ENCODE measurements at regions not wholly inside any gene's neighbourhood (a gene's known extent, or its start where the extent isn't known, plus 50 kb on each side); places are given as distances from the start of the nearest gene placed in this dataset.

GRCh38 chr1:9447215-9447960 lies 91.9 kb upstream of the SLC25A33 start:
- H3K4me3 ChIP-seq: no peak overlapping the region
- no peak for TF ChIP-seq POLR2A (IDR thresholded peaks at IDR 0.05)
- TF ChIP-seq, protein P1, sequence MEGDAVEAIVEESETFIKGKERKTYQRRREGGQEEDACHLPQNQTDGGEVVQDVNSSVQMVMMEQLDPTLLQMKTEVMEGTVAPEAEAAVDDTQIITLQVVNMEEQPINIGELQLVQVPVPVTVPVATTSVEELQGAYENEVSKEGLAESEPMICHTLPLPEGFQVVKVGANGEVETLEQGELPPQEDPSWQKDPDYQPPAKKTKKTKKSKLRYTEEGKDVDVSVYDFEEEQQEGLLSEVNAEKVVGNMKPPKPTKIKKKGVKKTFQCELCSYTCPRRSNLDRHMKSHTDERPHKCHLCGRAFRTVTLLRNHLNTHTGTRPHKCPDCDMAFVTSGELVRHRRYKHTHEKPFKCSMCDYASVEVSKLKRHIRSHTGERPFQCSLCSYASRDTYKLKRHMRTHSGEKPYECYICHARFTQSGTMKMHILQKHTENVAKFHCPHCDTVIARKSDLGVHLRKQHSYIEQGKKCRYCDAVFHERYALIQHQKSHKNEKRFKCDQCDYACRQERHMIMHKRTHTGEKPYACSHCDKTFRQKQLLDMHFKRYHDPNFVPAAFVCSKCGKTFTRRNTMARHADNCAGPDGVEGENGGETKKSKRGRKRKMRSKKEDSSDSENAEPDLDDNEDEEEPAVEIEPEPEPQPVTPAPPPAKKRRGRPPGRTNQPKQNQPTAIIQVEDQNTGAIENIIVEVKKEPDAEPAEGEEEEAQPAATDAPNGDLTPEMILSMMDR (IDR thresholded peaks at IDR 0.05): no peak
- TF ChIP-seq POLR2AphosphoS5 (IDR thresholded peaks at IDR 0.05): no peak
- TF ChIP-seq EP300 (IDR thresholded peaks at IDR 0.05; ENCODE audit: low read depth): no peak
- H3K27me3 ChIP-seq: no peaks in the 10 kb centered on the region
- no peaks in the 10 kb centered on the region for H3K36me3 ChIP-seq
- in situ Hi-C loops (cut with MboI; ENCODE audit: low pct_ligation_motif_present in 1 of 4, low pct_unique_long_range_greater_than_20kb in 1 of 4, low sequenced_read_pairs in 3 of 4): no loop called here
- intact Hi-C loops (cut with DNase I; ENCODE audit: low total_unique reads): no loop called here
- H3K27ac ChIP-seq: no peak overlapping the region
- peaks cover 0 to 10% (median 5%) of the 10 kb centered on the region in 4 donors for H3K4me1 ChIP-seq
- no peaks in the 10 kb centered on the region for H3K9me3 ChIP-seq
- DNase-seq: no peak
- WGBS, 2 donors (ENCODE audit: low coverage in 1 of 2): 88 to 93% methylated on average over 5 to 18 of the region's 18 CpGs

- H3K27me3 ChIP-seq: no peaks in the 10 kb centered on the region
- H3K4me3 ChIP-seq: no peak overlapping the region
- peak overlapping the region in 1 of 4 donors; percentile 42 for H3K27ac ChIP-seq
- no peak for DNase-seq
- TF ChIP-seq POLR2A (IDR thresholded peaks at IDR 0.05): no peak
- TF ChIP-seq, protein P1 (IDR thresholded peaks at IDR 0.05): peak in 3 of 5 experiments; percentile 23 to 31 (median 26)
- no peaks in the 10 kb centered on the region for H3K9me3 ChIP-seq
- WGBS, 2 donors (ENCODE audit: low coverage in 1 of 2): 62% methylated on average over 4 to 15 of the region's 15 CpGs
- in situ Hi-C loops (cut with MboI; ENCODE audit: low pct_ligation_motif_present in 1 of 4, low pct_unique_long_range_greater_than_20kb in 1 of 4, low sequenced_read_pairs in 3 of 4) (no loop called here), intact Hi-C loops (cut with DNase I; ENCODE audit: low total_unique reads) (no loop called here)
- H3K36me3 ChIP-seq: no peaks in the 10 kb centered on the region
- peaks cover 0 to 10% (median 5%) of the 10 kb centered on the region in 4 donors for H3K4me1 ChIP-seq
These were observed 90.8 kb upstream of the SLC25A33 start for GRCh38 chr1:9448132-9449109.

DNA sequence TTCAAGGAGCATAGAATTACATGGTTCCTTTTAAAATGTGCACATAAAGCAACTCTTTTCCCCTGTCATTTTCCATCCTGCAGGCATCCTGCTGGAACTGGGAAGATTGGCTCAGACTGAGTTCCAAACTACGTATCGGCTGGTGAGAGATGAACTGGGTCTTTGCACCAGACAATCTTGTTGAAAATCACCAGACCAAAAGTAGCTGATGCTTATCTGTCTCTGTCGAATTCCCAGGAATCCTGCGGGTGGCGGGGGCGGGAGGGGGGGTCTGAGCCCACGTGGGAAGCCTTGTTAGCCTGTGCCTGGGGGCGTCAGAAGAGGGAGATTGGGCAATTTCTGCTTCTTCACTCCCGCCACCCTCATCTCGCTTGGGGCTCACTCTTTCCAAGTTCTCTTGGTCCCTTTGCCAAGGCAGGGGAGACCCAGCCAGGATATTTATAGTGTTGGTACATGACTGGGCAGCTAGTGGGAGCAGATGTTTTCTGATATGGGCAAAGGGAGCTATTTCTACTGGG lies 90.1 kb upstream of the SLC25A33 start:
- Histone ChIP-seq H3K4me1 (peaks cover 0 to 10% (median 3%) of the 10 kb centered on the region in 4 donors), H3K27ac (peak overlapping the region in 2 of 4 donors; percentile 12 to 42), H3K27me3 (no peaks in the 10 kb centered on the region), H3K36me3 (no peaks in the 10 kb centered on the region), H3K9me3 (no peaks in the 10 kb centered on the region), H3K4me3 (no peak overlapping the region)
- intact Hi-C loops (cut with DNase I; ENCODE audit: low total_unique reads): no loop called here
- in situ Hi-C loops (cut with MboI; ENCODE audit: low pct_ligation_motif_present in 1 of 4, low pct_unique_long_range_greater_than_20kb in 1 of 4, low sequenced_read_pairs in 3 of 4): no loop called here
- no peak for TF ChIP-seq POLR2AphosphoS5 (IDR thresholded peaks at IDR 0.05)
- no peak for TF ChIP-seq POLR2A (IDR thresholded peaks at IDR 0.05)
- TF ChIP-seq, protein P1 (IDR thresholded peaks at IDR 0.05): no peak
- no peak for TF ChIP-seq EP300 (IDR thresholded peaks at IDR 0.05; ENCODE audit: low read depth)
- no peak for DNase-seq
- 57 to 92% methylated on average over 4 to 10 of the region's 10 CpGs for WGBS, 2 donors (ENCODE audit: low coverage in 1 of 2)
